ENCODE measurements at regions not wholly inside any gene's neighbourhood (a gene's known extent, or its start where the extent isn't known, plus 50 kb on each side); places are given as distances from the start of the nearest gene placed in this dataset.

DNA sequence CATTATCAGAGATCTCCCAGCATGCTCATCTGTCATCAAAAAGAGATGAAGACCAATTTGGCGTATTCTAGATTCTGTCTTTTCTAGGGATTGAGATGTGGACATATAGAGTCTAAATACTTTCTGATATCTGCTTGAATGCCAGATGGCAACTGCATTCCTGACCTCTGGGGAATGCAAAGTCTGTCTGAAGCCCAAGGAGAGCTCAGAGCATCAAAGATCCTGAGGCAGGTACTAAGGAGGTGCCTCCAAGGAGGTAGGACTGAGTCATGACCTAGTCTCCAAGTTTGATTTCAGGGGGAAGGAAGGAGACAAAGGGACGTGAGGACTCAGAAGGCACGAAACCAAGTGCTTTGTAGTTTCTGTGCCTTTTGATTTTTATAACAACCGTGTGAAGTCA, 448.4 kb downstream of the HS3ST3B1 start:
- H3K9ac ChIP-seq (ENCODE audit: low read length) = no peak overlapping the region
- no peaks in the 10 kb centered on the region for H3K9me3 ChIP-seq (replicated peaks; ENCODE audit: insufficient read depth, low read length)
- H2AFZ ChIP-seq (ENCODE audit: low read length) = no peak overlapping the region
- no peaks in the 10 kb centered on the region for H4K20me1 ChIP-seq (ENCODE audit: insufficient read depth, low read length)
- H3K79me2 ChIP-seq (ENCODE audit: low read length) = no peaks in the 10 kb centered on the region
- H3K27ac ChIP-seq (ENCODE audit: low read length) = no peak overlapping the region
- no peaks in the 10 kb centered on the region for H3F3A ChIP-seq (ENCODE audit: insufficient read depth, low read length)
- H3K4me1 ChIP-seq (ENCODE audit: low read length) = no peaks in the 10 kb centered on the region
- no peaks in the 10 kb centered on the region for H3K27me3 ChIP-seq (replicated peaks; ENCODE audit: insufficient read depth, low read length)
- no peak for TF ChIP-seq EZH2 (optimal IDR thresholded peaks at IDR 0.05; ENCODE audit: low read depth, low read length)
- H3K4me3 ChIP-seq (ENCODE audit: low read length) = no peak overlapping the region
- H3K4me2 ChIP-seq (ENCODE audit: low read depth, low read length) = no peak overlapping the region
- no peak for DNase-seq
- H3K36me3 ChIP-seq (replicated peaks; ENCODE audit: insufficient read depth, low read length) = no peaks in the 10 kb centered on the region
- no peaks in the 10 kb centered on the region for H3K9me2 ChIP-seq (replicated peaks; ENCODE audit: insufficient read depth, low read length)

DNA sequence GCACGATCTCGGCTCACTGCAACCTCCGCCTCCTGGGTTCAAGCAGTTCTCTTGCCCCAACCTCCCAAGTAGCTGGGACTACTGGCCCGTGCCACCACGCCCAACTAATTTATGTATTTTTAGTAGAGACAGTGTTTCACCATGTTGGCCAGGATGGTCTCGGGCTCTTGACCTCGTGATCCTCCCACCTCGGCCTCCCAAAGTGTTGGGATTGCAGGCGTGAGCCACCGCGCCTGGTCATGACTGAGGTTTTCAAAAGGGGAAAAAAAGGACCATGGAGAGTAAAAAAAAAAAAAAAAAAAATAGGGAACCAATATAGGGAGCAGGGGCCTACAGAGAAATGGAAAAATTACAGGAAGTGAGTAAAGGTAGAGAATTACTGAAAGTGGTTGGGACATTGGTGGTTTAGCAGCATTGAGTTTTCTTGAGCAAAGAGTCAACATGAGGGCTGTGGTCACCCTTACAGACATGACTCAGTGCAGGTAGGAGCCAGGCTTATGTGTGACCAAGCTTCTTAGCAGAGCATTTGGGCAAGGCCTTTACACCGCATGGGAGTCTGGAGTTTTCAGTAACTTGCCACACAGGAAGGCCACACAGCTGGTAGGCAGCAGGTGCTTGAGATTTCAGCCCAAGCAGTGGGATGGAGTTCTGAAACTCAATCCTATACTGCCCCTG, 447.3 kb downstream of the HS3ST3B1 start:
- Histone ChIP-seq H3F3A (ENCODE audit: insufficient read depth, low read length) (no peaks in the 10 kb centered on the region), H3K9me2 (replicated peaks; ENCODE audit: insufficient read depth, low read length) (no peaks in the 10 kb centered on the region), H3K9me3 (replicated peaks; ENCODE audit: insufficient read depth, low read length) (no peaks in the 10 kb centered on the region), H4K20me1 (ENCODE audit: insufficient read depth, low read length) (no peaks in the 10 kb centered on the region), H3K4me2 (ENCODE audit: low read depth, low read length) (no peak overlapping the region), H3K4me1 (ENCODE audit: low read length) (no peaks in the 10 kb centered on the region), H3K36me3 (replicated peaks; ENCODE audit: insufficient read depth, low read length) (no peaks in the 10 kb centered on the region), H2AFZ (ENCODE audit: low read length) (no peak overlapping the region), H3K27ac (ENCODE audit: low read length) (no peak overlapping the region), H3K9ac (ENCODE audit: low read length) (no peak overlapping the region), H3K79me2 (ENCODE audit: low read length) (no peaks in the 10 kb centered on the region), H3K27me3 (replicated peaks; ENCODE audit: insufficient read depth, low read length) (no peaks in the 10 kb centered on the region), H3K4me3 (ENCODE audit: low read length) (no peak overlapping the region)
- DNase-seq = no peak
- TF ChIP-seq EZH2phosphoT487 (IDR thresholded peaks at IDR 0.05; ENCODE audit: low read length) (no peak), EZH2 (optimal IDR thresholded peaks at IDR 0.05; ENCODE audit: low read depth, low read length) (no peak)
- TF ChIP-seq, protein P1, sequence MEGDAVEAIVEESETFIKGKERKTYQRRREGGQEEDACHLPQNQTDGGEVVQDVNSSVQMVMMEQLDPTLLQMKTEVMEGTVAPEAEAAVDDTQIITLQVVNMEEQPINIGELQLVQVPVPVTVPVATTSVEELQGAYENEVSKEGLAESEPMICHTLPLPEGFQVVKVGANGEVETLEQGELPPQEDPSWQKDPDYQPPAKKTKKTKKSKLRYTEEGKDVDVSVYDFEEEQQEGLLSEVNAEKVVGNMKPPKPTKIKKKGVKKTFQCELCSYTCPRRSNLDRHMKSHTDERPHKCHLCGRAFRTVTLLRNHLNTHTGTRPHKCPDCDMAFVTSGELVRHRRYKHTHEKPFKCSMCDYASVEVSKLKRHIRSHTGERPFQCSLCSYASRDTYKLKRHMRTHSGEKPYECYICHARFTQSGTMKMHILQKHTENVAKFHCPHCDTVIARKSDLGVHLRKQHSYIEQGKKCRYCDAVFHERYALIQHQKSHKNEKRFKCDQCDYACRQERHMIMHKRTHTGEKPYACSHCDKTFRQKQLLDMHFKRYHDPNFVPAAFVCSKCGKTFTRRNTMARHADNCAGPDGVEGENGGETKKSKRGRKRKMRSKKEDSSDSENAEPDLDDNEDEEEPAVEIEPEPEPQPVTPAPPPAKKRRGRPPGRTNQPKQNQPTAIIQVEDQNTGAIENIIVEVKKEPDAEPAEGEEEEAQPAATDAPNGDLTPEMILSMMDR (IDR thresholded peaks at IDR 0.05; ENCODE audit: low read length) = no peak

DNA sequence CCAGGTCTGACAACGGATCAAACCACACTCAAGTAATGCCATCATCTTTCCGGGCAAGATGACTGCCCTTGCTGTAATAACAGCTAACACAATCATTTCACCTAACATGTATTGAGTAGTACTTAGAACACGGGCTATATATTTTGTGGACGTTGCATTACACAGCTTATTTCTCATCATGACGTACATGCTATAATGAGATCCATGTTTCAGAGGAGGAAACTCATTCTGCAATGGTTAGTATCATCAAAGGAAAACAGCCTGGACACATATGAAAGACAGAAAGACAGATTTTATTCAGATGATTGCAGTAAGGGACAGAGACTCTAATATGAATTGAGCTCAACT, 446.7 kb downstream of the HS3ST3B1 start:
- Histone ChIP-seq H3K9me2 (replicated peaks; ENCODE audit: insufficient read depth, low read length) (no peaks in the 10 kb centered on the region), H3K79me2 (ENCODE audit: low read length) (no peaks in the 10 kb centered on the region), H3K27me3 (replicated peaks; ENCODE audit: insufficient read depth, low read length) (no peaks in the 10 kb centered on the region), H3F3A (ENCODE audit: insufficient read depth, low read length) (no peaks in the 10 kb centered on the region), H3K4me1 (ENCODE audit: low read length) (no peaks in the 10 kb centered on the region), H3K9ac (ENCODE audit: low read length) (no peak overlapping the region), H4K20me1 (ENCODE audit: insufficient read depth, low read length) (no peaks in the 10 kb centered on the region), H2AFZ (ENCODE audit: low read length) (no peak overlapping the region), H3K4me2 (ENCODE audit: low read depth, low read length) (no peak overlapping the region), H3K4me3 (ENCODE audit: low read length) (no peak overlapping the region), H3K36me3 (replicated peaks; ENCODE audit: insufficient read depth, low read length) (no peaks in the 10 kb centered on the region), H3K27ac (ENCODE audit: low read length) (no peak overlapping the region), H3K9me3 (replicated peaks; ENCODE audit: insufficient read depth, low read length) (no peaks in the 10 kb centered on the region)
- TF ChIP-seq EZH2 (optimal IDR thresholded peaks at IDR 0.05; ENCODE audit: low read depth, low read length) (no peak), EZH2phosphoT487 (IDR thresholded peaks at IDR 0.05; ENCODE audit: low read length) (no peak)
- TF ChIP-seq, protein P1 (IDR thresholded peaks at IDR 0.05; ENCODE audit: low read length) = no peak
- no peak for DNase-seq

DNA sequence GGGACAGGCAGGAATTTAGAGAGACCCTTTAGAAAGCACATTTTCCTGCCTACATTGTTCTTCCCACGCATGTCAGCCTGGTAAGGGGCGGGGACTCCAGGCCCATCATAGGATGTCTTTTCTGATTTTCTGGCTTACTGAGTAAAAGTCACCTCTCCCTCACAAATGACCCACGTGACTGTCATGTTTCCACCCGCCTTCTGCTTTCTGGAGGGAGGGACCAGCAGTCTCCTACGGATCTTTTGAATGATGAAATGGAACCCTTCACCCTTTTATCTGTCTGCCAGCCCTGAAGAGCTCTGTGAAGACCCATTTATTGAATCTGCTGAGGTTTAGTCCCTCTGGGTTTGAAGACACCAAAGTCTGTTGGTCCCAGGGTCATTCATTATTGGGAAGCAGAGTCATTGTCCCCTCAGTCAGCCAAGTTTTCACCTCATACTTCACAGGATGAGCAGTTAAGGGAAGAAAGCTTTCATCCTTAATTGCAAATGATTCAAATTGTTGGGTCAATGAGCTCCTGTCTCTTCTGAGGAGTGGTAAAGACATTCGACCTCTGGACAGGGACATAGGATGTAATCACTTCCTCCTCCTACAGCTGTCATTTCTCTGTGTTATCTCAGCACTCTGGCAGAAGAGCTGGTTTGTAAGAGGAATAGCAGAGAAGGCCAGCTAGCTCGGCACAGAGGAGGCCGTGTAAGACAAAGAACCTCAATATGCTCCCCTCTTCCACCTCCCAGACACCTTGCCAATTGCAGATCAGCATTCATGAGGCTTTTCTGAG, 446.1 kb downstream of the HS3ST3B1 start:
- H3K27me3 ChIP-seq (replicated peaks; ENCODE audit: insufficient read depth, low read length) = no peaks in the 10 kb centered on the region
- no peak overlapping the region for H2AFZ ChIP-seq (ENCODE audit: low read length)
- H3F3A ChIP-seq (ENCODE audit: insufficient read depth, low read length) = no peaks in the 10 kb centered on the region
- no peaks in the 10 kb centered on the region for H4K20me1 ChIP-seq (ENCODE audit: insufficient read depth, low read length)
- H3K4me2 ChIP-seq (ENCODE audit: low read depth, low read length) = no peak overlapping the region
- no peak overlapping the region for H3K9ac ChIP-seq (ENCODE audit: low read length)
- H3K79me2 ChIP-seq (ENCODE audit: low read length) = no peaks in the 10 kb centered on the region
- no peaks in the 10 kb centered on the region for H3K36me3 ChIP-seq (replicated peaks; ENCODE audit: insufficient read depth, low read length)
- DNase-seq = no peak
- no peak overlapping the region for H3K27ac ChIP-seq (ENCODE audit: low read length)
- H3K9me2 ChIP-seq (replicated peaks; ENCODE audit: insufficient read depth, low read length) = no peaks in the 10 kb centered on the region
- H3K4me1 ChIP-seq (ENCODE audit: low read length) = no peaks in the 10 kb centered on the region
- no peaks in the 10 kb centered on the region for H3K9me3 ChIP-seq (replicated peaks; ENCODE audit: insufficient read depth, low read length)
- TF ChIP-seq EZH2phosphoT487 (IDR thresholded peaks at IDR 0.05; ENCODE audit: low read length) = no peak
- no peak for TF ChIP-seq EZH2 (optimal IDR thresholded peaks at IDR 0.05; ENCODE audit: low read depth, low read length)
- TF ChIP-seq, protein P1 (IDR thresholded peaks at IDR 0.05; ENCODE audit: low read length) = no peak
- no peak overlapping the region for H3K4me3 ChIP-seq (ENCODE audit: low read length)
